ENCODE measurements at regions not wholly inside any gene's neighbourhood (a gene's known extent, or its start where the extent isn't known, plus 50 kb on each side); places are given as distances from the start of the nearest gene placed in this dataset.

DNA sequence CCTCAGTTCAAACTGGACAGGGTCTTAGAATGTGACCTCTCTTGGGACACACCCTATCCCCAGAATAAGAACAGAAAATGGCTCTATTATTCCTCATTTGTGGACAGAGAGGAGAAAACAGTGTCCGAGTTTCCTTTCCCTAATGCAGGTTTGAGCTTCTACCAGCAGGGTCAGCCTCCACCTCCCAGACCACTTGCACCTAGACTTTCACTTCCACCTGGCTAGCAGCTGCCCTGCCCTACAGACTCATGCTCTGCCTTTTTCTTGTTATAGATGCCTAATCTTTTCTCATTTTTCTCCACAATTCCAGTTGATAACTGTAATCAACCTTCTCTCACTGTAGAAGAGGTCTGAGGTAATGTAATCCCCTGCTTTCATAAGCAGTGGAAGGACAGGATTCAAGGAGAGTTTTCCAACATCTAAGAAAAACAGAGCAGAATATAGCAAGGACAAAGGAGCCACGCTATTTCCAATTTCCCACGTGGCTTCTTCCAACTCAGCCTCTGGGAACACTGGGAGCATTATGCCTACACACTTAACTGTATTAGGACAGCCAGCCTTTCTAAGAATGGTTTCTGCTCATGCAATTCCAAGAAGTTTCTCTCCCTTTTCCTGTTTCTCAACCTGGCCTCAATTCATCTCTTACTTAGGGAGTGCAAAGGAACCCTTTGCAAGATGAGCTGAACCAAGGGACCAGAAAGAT, 239.8 kb downstream of the BCL11A start:
- DNase-seq (ENCODE audit: low spot score in 2 of 2), result no peak
- no peaks in the 10 kb centered on the region for H3K4me1 ChIP-seq
- H3K4me3 ChIP-seq, result no peak overlapping the region
- no peak for TF ChIP-seq CTCF (IDR thresholded peaks at IDR 0.05)
- TF ChIP-seq POLR2AphosphoS5 (IDR thresholded peaks at IDR 0.05), result no peak
- no peak for TF ChIP-seq POLR2A (IDR thresholded peaks at IDR 0.05)
- no peaks in the 10 kb centered on the region for H3K27me3 ChIP-seq
- H3K36me3 ChIP-seq, result no peaks in the 10 kb centered on the region
- no peaks in the 10 kb centered on the region for H3K9me3 ChIP-seq
- H3K27ac ChIP-seq, result no peak overlapping the region
- intact Hi-C loops (cut with DNase I; ENCODE audit: low total_unique reads), result no loop called here

DNA sequence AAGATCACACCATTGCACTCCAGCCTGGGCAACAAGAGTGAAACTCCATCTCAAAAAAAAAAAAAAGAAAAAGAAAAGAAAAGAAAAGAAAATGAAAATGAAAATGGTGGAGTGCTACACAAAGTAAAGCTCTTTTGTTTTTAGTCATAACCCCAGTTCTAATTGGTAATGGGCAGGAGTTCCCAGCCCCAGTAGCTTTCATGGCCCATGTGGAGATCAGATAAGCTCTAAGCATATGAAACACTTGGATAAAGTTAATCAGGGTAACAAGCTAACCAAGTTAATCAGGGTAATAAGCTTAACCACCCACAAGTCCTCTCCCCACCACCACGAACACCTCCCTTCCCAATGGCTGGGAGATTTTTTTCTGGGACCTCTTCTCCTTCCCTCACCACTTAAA, 240.8 kb downstream of the BCL11A start:
- H3K27ac ChIP-seq, result no peak overlapping the region
- no peaks in the 10 kb centered on the region for H3K9me3 ChIP-seq
- no peak overlapping the region for H3K4me3 ChIP-seq
- TF ChIP-seq CTCF (IDR thresholded peaks at IDR 0.05) (no peak), POLR2AphosphoS5 (IDR thresholded peaks at IDR 0.05) (no peak), POLR2A (IDR thresholded peaks at IDR 0.05) (no peak)
- DNase-seq (ENCODE audit: low spot score in 2 of 2), result no peak
- no peaks in the 10 kb centered on the region for H3K4me1 ChIP-seq
- H3K27me3 ChIP-seq, result no peaks in the 10 kb centered on the region
- intact Hi-C loops (cut with DNase I; ENCODE audit: low total_unique reads), result no loop called here
- H3K36me3 ChIP-seq, result no peaks in the 10 kb centered on the region

GRCh38 chr2:60311524-60311923, 241.9 kb downstream of the BCL11A start:
- Histone ChIP-seq H3K27me3 (no peaks in the 10 kb centered on the region), H3K4me1 (no peaks in the 10 kb centered on the region), H3K9me3 (no peaks in the 10 kb centered on the region), H3K36me3 (no peaks in the 10 kb centered on the region), H3K27ac (no peak overlapping the region), H3K4me3 (no peak overlapping the region)
- no peak for DNase-seq (ENCODE audit: low spot score in 2 of 2)
- no peak for TF ChIP-seq CTCF (IDR thresholded peaks at IDR 0.05)
- TF ChIP-seq POLR2A (IDR thresholded peaks at IDR 0.05), result no peak
- TF ChIP-seq POLR2AphosphoS5 (IDR thresholded peaks at IDR 0.05), result no peak
- intact Hi-C loops (cut with DNase I; ENCODE audit: low total_unique reads), result no loop called here

DNA sequence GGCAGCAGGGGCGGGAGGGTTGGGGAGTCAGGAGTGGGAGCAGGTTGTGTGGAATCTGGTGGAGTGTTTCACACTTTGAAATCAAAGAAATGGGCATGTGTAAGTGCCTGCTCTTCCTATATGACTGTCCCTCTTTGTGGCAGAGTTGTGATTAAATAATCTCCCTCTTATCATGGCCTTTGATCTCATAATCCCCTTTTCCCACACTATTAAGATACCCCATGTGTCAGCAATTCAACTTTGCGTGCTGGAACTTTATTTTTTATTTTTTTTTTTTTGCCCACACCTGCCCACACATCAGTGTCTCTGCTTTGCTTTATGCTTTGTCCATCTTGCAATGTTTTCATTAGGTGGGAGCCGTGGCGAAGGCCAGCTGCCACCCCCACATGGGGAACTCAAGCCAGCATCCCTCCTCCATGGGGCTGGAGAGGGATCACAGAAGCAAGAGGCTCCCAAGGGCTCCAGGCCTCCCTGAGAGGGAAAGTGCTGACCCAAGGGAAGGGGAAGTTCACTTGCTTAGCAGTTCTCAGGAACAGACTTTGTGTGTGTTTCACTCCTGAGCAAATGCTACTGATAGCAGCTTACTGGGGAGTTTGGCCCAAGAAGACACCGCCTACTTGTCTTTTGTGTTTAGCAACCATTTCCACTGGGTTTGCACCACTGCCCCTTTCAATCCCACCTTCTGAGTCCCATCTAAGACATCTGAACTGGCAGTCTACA, 243.4 kb downstream of the BCL11A start:
- H3K36me3 ChIP-seq, result no peaks in the 10 kb centered on the region
- no peak for TF ChIP-seq POLR2AphosphoS5 (IDR thresholded peaks at IDR 0.05)
- no peak for TF ChIP-seq POLR2A (IDR thresholded peaks at IDR 0.05)
- TF ChIP-seq CTCF (IDR thresholded peaks at IDR 0.05), result no peak
- no peaks in the 10 kb centered on the region for H3K27me3 ChIP-seq
- H3K4me3 ChIP-seq, result no peak overlapping the region
- DNase-seq (ENCODE audit: low spot score in 2 of 2), result no peak
- H3K4me1 ChIP-seq, result no peaks in the 10 kb centered on the region
- no peaks in the 10 kb centered on the region for H3K9me3 ChIP-seq
- no peak overlapping the region for H3K27ac ChIP-seq
- intact Hi-C loops (cut with DNase I; ENCODE audit: low total_unique reads), result no loop called here

DNA sequence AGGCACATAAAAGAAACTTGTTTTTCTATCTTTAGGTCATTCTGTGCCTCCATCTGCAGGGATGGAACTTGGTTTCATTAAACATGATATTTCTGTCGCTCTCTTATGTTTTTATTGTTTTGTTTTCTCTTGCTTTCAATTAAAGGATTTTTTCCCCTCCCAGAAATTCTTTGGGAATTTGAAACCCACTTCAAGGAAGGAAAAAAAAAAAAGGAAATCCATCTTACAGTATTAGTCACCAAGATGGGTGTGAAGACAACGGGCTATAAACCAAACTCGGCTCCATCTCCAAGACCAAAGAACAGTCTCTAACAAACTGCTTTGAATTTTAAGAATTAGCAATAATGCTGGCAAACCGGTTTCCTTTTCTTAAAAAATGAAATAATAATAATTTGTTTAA, 244.1 kb downstream of the BCL11A start:
- TF ChIP-seq POLR2A (IDR thresholded peaks at IDR 0.05), result no peak
- no peak for TF ChIP-seq CTCF (IDR thresholded peaks at IDR 0.05)
- no peak for TF ChIP-seq POLR2AphosphoS5 (IDR thresholded peaks at IDR 0.05)
- Histone ChIP-seq H3K4me1 (no peaks in the 10 kb centered on the region), H3K27ac (no peak overlapping the region), H3K36me3 (no peaks in the 10 kb centered on the region), H3K4me3 (no peak overlapping the region), H3K27me3 (no peaks in the 10 kb centered on the region), H3K9me3 (no peaks in the 10 kb centered on the region)
- intact Hi-C loops (cut with DNase I; ENCODE audit: low total_unique reads), result no loop called here
- DNase-seq (ENCODE audit: low spot score in 2 of 2), result no peak
